VCaP (cell line): ENCODE measurements at regions not wholly inside any gene's neighbourhood (a gene's known extent, or its start where the extent isn't known, plus 50 kb on each side); places are given as distances from the start of the nearest gene placed in this dataset.

Source experiments
- H3K27ac ChIP-seq: fragments of 450-650 bp; 2 replicates; pipeline ENCODE4 v1.5.1; 2017
- CTCF ChIP-seq: fragments of 450-650 bp; conservative IDR thresholded peaks from 2 replicates; pipeline ENCODE4 v1.5.1; 2017; ENCODE audit warnings: mild to moderate bottlenecking, moderate library complexity

GRCh38 chr10:33812586-33812985 lies 478.1 kb upstream of the NRP1 start:
- TF ChIP-seq CTCF, result no peak

GRCh38 chr10:33810986-33811385 lies 476.5 kb upstream of the NRP1 start:
- no peak for TF ChIP-seq CTCF
- no peak overlapping the region for H3K27ac ChIP-seq

More at GRCh38 chr10:33812586-33812985, 478.1 kb upstream of the NRP1 start:
- H3K27ac ChIP-seq, result no peak overlapping the region

GRCh38 chr10:33809732-33810131 lies 475.3 kb upstream of the NRP1 start:
- H3K27ac ChIP-seq, result no peak overlapping the region
- TF ChIP-seq CTCF, result no peak

GRCh38 chr10:33808475-33808874 lies 474.0 kb upstream of the NRP1 start:
- TF ChIP-seq CTCF, result no peak
- no peak overlapping the region for H3K27ac ChIP-seq

- no peak overlapping the region for H3K27ac ChIP-seq
- TF ChIP-seq CTCF, result no peak
Measured at GRCh38 chr10:33807531-33808359, 473.3 kb upstream of the NRP1 start.

- H3K27ac ChIP-seq, result no peak overlapping the region
Measured at GRCh38 chr10:33805831-33806230, 471.4 kb upstream of the NRP1 start.

GRCh38 chr10:33804584-33804983 lies 470.1 kb upstream of the NRP1 start:
- no peak overlapping the region for H3K27ac ChIP-seq
- TF ChIP-seq CTCF, result no peak

More at GRCh38 chr10:33805831-33806230, 471.4 kb upstream of the NRP1 start:
- no peak for TF ChIP-seq CTCF
